ENCODE measurements at regions not wholly inside any gene's neighbourhood (a gene's known extent, or its start where the extent isn't known, plus 50 kb on each side); places are given as distances from the start of the nearest gene placed in this dataset.

DNA sequence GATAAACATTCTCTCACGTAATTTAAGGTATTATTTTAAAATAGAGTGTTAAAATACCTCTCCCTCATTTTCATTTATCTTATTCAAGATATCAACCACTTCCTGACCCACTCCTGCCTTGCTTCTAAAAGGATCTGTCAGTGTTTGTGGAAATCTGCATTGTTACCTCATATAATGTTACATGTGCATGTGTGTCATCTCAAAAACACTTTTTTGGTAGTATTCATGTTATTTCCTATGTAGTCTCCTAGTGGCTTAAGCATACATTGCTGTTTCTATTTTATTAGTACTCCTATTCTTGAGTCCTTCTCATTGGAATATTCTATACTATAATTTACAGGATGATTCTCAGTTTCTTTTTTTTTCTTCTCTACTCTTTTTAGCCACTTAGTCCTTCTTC, 1360.7 kb upstream of the CELF2 start:
- Histone ChIP-seq H3K4me1 (ENCODE audit: insufficient read depth, low read length, severe bottlenecking) (no peaks in the 10 kb centered on the region), H3K79me2 (ENCODE audit: insufficient read depth, low read length) (no peaks in the 10 kb centered on the region), H3K27me3 (ENCODE audit: insufficient read depth, low read length) (no peaks in the 10 kb centered on the region), H4K20me1 (ENCODE audit: insufficient read depth, low read length) (no peaks in the 10 kb centered on the region), H3K9me3 (ENCODE audit: low read length) (no peaks in the 10 kb centered on the region), H2AFZ (ENCODE audit: low read length) (no peak overlapping the region), H3F3A (ENCODE audit: insufficient read depth, low read length) (no peaks in the 10 kb centered on the region), H3K27ac (ENCODE audit: low read depth, low read length, poor library complexity, severe bottlenecking) (no peak overlapping the region), H3K36me3 (ENCODE audit: insufficient read depth, low read length) (no peaks in the 10 kb centered on the region), H3K4me2 (ENCODE audit: low read length) (no peak overlapping the region), H3K9ac (ENCODE audit: low read length) (no peak overlapping the region), H3K9me2 (ENCODE audit: low read depth, low read length) (no peaks in the 10 kb centered on the region), H3K4me3 (ENCODE audit: low read depth, low read length, poor library complexity, severe bottlenecking) (no peak overlapping the region)
- TF ChIP-seq, protein P1, sequence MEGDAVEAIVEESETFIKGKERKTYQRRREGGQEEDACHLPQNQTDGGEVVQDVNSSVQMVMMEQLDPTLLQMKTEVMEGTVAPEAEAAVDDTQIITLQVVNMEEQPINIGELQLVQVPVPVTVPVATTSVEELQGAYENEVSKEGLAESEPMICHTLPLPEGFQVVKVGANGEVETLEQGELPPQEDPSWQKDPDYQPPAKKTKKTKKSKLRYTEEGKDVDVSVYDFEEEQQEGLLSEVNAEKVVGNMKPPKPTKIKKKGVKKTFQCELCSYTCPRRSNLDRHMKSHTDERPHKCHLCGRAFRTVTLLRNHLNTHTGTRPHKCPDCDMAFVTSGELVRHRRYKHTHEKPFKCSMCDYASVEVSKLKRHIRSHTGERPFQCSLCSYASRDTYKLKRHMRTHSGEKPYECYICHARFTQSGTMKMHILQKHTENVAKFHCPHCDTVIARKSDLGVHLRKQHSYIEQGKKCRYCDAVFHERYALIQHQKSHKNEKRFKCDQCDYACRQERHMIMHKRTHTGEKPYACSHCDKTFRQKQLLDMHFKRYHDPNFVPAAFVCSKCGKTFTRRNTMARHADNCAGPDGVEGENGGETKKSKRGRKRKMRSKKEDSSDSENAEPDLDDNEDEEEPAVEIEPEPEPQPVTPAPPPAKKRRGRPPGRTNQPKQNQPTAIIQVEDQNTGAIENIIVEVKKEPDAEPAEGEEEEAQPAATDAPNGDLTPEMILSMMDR (IDR thresholded peaks at IDR 0.05; ENCODE audit: low read length): no peak

DNA sequence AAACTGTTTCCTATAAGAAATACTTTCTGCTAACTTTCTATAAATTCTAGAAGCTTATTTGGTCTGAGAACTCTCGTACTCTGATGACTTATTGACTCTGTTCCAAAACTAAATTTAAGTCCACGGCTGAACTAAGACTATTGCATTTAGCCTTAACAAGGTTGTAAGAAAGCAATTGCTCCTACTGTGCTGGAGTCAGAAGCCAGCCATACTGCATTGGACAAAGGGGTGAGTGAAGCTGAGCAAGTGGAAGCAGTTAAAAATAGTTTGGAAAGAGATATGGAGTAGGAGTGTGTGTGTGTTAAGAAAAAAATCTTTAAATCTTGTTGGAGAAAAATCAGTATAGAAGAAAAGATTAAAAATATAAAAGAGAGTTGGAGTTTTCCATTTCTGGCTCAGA, 1360.1 kb upstream of the CELF2 start:
- H2AFZ ChIP-seq (ENCODE audit: low read length): no peak overlapping the region
- no peaks in the 10 kb centered on the region for H3K27me3 ChIP-seq (ENCODE audit: insufficient read depth, low read length)
- no peaks in the 10 kb centered on the region for H3K79me2 ChIP-seq (ENCODE audit: insufficient read depth, low read length)
- H3K36me3 ChIP-seq (ENCODE audit: insufficient read depth, low read length): no peaks in the 10 kb centered on the region
- no peak overlapping the region for H3K9ac ChIP-seq (ENCODE audit: low read length)
- no peaks in the 10 kb centered on the region for H3F3A ChIP-seq (ENCODE audit: insufficient read depth, low read length)
- no peak overlapping the region for H3K4me2 ChIP-seq (ENCODE audit: low read length)
- H4K20me1 ChIP-seq (ENCODE audit: insufficient read depth, low read length): no peaks in the 10 kb centered on the region
- H3K4me3 ChIP-seq (ENCODE audit: low read depth, low read length, poor library complexity, severe bottlenecking): no peak overlapping the region
- no peaks in the 10 kb centered on the region for H3K4me1 ChIP-seq (ENCODE audit: insufficient read depth, low read length, severe bottlenecking)
- no peaks in the 10 kb centered on the region for H3K9me2 ChIP-seq (ENCODE audit: low read depth, low read length)
- no peak for TF ChIP-seq EZH2 (IDR thresholded peaks at IDR 0.05; ENCODE audit: borderline replicate concordance, low read length)
- H3K9me3 ChIP-seq (ENCODE audit: low read length): no peaks in the 10 kb centered on the region
- H3K27ac ChIP-seq (ENCODE audit: low read depth, low read length, poor library complexity, severe bottlenecking): no peak overlapping the region

DNA sequence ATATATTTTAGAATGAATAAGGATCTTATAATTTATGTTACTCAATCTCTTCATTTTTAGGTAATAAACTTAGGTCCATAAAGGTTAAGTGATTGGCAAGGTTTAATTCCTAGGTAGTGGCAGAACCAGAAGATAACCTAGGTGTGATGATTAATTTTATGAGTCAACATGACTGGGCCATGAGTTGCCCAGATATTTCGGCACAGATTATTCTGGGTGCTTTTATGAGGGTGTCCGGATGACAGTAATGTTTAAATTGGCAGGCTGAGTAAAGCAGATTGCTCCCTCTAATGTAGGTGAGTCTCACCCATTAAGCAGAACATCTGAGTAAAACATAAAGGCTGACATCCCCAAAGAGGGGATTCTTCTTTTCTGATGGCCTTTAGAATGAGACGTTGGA, 1349.3 kb upstream of the CELF2 start:
- H3K27ac ChIP-seq (ENCODE audit: low read depth, low read length, poor library complexity, severe bottlenecking): no peak overlapping the region
- no peaks in the 10 kb centered on the region for H3K27me3 ChIP-seq (ENCODE audit: insufficient read depth, low read length)
- no peak overlapping the region for H3K4me2 ChIP-seq (ENCODE audit: low read length)
- H3F3A ChIP-seq (ENCODE audit: insufficient read depth, low read length): no peaks in the 10 kb centered on the region
- H3K4me3 ChIP-seq (ENCODE audit: low read depth, low read length, poor library complexity, severe bottlenecking): no peak overlapping the region
- H3K4me1 ChIP-seq (ENCODE audit: insufficient read depth, low read length, severe bottlenecking): no peaks in the 10 kb centered on the region
- TF ChIP-seq, protein P1 (IDR thresholded peaks at IDR 0.05; ENCODE audit: low read length): no peak
- TF ChIP-seq EZH2 (IDR thresholded peaks at IDR 0.05; ENCODE audit: borderline replicate concordance, low read length): no peak
- H2AFZ ChIP-seq (ENCODE audit: low read length): no peak overlapping the region
- no peaks in the 10 kb centered on the region for H3K9me2 ChIP-seq (ENCODE audit: low read depth, low read length)
- H3K79me2 ChIP-seq (ENCODE audit: insufficient read depth, low read length): no peaks in the 10 kb centered on the region
- no peaks in the 10 kb centered on the region for H3K9me3 ChIP-seq (ENCODE audit: low read length)
- no peak overlapping the region for H3K9ac ChIP-seq (ENCODE audit: low read length)
- no peaks in the 10 kb centered on the region for H3K36me3 ChIP-seq (ENCODE audit: insufficient read depth, low read length)
- no peaks in the 10 kb centered on the region for H4K20me1 ChIP-seq (ENCODE audit: insufficient read depth, low read length)

DNA sequence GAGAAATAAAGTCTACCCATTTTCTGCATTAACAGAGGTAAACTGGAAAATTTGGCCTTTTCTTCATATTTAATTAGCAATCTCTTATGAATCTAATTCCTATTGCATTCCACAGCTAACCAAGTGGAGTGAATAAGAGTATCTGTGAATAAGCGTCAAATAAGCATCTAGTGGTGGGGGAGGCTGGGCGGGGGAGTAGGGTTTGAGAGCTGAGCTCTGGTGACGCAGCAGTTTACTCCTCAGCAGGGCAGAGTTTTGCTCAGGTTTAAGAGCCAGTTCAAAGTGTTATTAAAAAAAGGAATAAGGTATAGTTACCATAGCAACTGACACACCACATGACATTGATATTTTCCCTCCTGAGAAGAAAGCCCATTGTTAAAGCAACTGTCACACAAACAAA, 1346.8 kb upstream of the CELF2 start:
- H4K20me1 ChIP-seq (ENCODE audit: insufficient read depth, low read length): no peaks in the 10 kb centered on the region
- H3K27me3 ChIP-seq (ENCODE audit: insufficient read depth, low read length): no peaks in the 10 kb centered on the region
- no peak for TF ChIP-seq EZH2 (IDR thresholded peaks at IDR 0.05; ENCODE audit: borderline replicate concordance, low read length)
- H3F3A ChIP-seq (ENCODE audit: insufficient read depth, low read length): no peaks in the 10 kb centered on the region
- H3K9me2 ChIP-seq (ENCODE audit: low read depth, low read length): no peaks in the 10 kb centered on the region
- H2AFZ ChIP-seq (ENCODE audit: low read length): no peak overlapping the region
- H3K36me3 ChIP-seq (ENCODE audit: insufficient read depth, low read length): no peaks in the 10 kb centered on the region
- H3K4me2 ChIP-seq (ENCODE audit: low read length): no peak overlapping the region
- no peak overlapping the region for H3K27ac ChIP-seq (ENCODE audit: low read depth, low read length, poor library complexity, severe bottlenecking)
- H3K9me3 ChIP-seq (ENCODE audit: low read length): no peaks in the 10 kb centered on the region
- H3K4me1 ChIP-seq (ENCODE audit: insufficient read depth, low read length, severe bottlenecking): no peaks in the 10 kb centered on the region
- H3K9ac ChIP-seq (ENCODE audit: low read length): no peak overlapping the region
- no peaks in the 10 kb centered on the region for H3K79me2 ChIP-seq (ENCODE audit: insufficient read depth, low read length)
- H3K4me3 ChIP-seq (ENCODE audit: low read depth, low read length, poor library complexity, severe bottlenecking): no peak overlapping the region
